ENCODE measurements at regions not wholly inside any gene's neighbourhood (a gene's known extent, or its start where the extent isn't known, plus 50 kb on each side); places are given as distances from the start of the nearest gene placed in this dataset.

DNA sequence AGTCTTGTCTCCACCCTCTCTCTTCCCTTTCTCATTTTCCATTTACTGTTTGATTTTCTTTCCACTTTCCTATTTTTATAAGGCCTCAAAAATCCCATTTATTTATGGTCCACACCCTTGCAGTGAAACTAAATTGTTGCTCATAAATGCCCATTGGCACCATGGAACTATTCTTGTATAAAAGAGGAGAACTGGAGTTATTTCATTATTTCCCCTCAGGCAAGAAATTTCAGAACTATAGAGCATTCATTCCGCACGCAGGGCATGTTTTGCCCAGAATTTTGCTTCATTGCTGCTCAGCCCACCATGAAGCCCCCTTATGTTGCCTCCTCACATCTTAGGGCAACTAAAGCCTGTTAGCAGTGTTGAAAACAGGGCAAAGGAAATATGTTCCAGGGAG, 113.7 kb upstream of the MMADHC start (continued):
- TF ChIP-seq COPS2 (conservative IDR thresholded peaks at IDR 0.05) = no peak
- no peak for TF ChIP-seq TAF15 (IDR thresholded peaks at IDR 0.05; ENCODE audit: low read depth, low read length)
- TF ChIP-seq ZBTB8A (IDR thresholded peaks at IDR 0.05; ENCODE audit: partially characterized antibody) = no peak
- TF ChIP-seq POLR2G (IDR thresholded peaks at IDR 0.05; ENCODE audit: low read depth, low read length) = no peak
- no peak for TF ChIP-seq ZBTB12 (CRISPR knock-in tag; IDR thresholded peaks at IDR 0.05)
- no peak for TF ChIP-seq PHB (CRISPR knock-in tag; IDR thresholded peaks at IDR 0.05)
- TF ChIP-seq SMARCE1 (IDR thresholded peaks at IDR 0.05) = no peak
- no peak for TF ChIP-seq BRF1 (IDR thresholded peaks at IDR 0.05; ENCODE audit: borderline replicate concordance, extremely low read depth, insufficient read length)

- BruUV-seq (replicated peaks) = no TSS peak
- H3K4me1 ChIP-seq (replicated peaks in 1 of 2; ENCODE audit: control insufficient read depth in 2 of 2, insufficient read depth in 2 of 2, low read length in 2 of 2) = no peaks in the 10 kb centered on the region
- no peaks in the 10 kb centered on the region for H3K36me3 ChIP-seq (ENCODE audit: control insufficient read depth, insufficient read depth, low read length)
- H3K9me3 ChIP-seq (replicated peaks; ENCODE audit: control insufficient read depth, insufficient read depth, low read depth, low read length) = no peaks in the 10 kb centered on the region
- no peak overlapping the region for H3K4me2 ChIP-seq (ENCODE audit: insufficient read depth, low read length)
- ChIA-PET CTCF (ENCODE audit: low intra/inter-chr PET ratio) (no interaction called here), POLR2A (no interaction called here)
- DNase-seq (ENCODE audit: extremely low read depth in 1 of 4, low spot score in 3 of 4) (no peak), FAIRE-seq (no peak), ATAC-seq (no peak)
- in situ Hi-C loops (cut with MboI) (no loop called here), intact Hi-C loops (cut with micrococcal nuclease) (no loop called here)
- no peaks in the 10 kb centered on the region for H3K27me3 ChIP-seq (ENCODE audit: control insufficient read depth in 2 of 2, insufficient read depth in 2 of 2, low read length in 2 of 2)
- H3K4me3 ChIP-seq = no peak overlapping the region
- 2% methylated on average over 3 of the region's 3 CpGs for WGBS (ENCODE audit: insufficient coverage, low coverage, missing lambda C conversion rate)
- H3K9me1 ChIP-seq (ENCODE audit: control insufficient read depth, insufficient read depth, low read length) = no peaks in the 10 kb centered on the region
- no peak overlapping the region for H3K27ac ChIP-seq (ENCODE audit: extremely low read depth, low read depth, low read length)
- no peaks in the 10 kb centered on the region for H3K79me2 ChIP-seq (ENCODE audit: control insufficient read depth, insufficient read depth, low read length)
- H3K9ac ChIP-seq (ENCODE audit: insufficient read depth in 1 of 2, low read depth in 2 of 2, low read length in 2 of 2) = no peak overlapping the region
- no peak overlapping the region for H2AFZ ChIP-seq (ENCODE audit: low read depth, low read length)
- H4K20me1 ChIP-seq (replicated peaks; ENCODE audit: control insufficient read depth, insufficient read depth, low read length) = no peaks in the 10 kb centered on the region
- TF ChIP-seq, protein P1, sequence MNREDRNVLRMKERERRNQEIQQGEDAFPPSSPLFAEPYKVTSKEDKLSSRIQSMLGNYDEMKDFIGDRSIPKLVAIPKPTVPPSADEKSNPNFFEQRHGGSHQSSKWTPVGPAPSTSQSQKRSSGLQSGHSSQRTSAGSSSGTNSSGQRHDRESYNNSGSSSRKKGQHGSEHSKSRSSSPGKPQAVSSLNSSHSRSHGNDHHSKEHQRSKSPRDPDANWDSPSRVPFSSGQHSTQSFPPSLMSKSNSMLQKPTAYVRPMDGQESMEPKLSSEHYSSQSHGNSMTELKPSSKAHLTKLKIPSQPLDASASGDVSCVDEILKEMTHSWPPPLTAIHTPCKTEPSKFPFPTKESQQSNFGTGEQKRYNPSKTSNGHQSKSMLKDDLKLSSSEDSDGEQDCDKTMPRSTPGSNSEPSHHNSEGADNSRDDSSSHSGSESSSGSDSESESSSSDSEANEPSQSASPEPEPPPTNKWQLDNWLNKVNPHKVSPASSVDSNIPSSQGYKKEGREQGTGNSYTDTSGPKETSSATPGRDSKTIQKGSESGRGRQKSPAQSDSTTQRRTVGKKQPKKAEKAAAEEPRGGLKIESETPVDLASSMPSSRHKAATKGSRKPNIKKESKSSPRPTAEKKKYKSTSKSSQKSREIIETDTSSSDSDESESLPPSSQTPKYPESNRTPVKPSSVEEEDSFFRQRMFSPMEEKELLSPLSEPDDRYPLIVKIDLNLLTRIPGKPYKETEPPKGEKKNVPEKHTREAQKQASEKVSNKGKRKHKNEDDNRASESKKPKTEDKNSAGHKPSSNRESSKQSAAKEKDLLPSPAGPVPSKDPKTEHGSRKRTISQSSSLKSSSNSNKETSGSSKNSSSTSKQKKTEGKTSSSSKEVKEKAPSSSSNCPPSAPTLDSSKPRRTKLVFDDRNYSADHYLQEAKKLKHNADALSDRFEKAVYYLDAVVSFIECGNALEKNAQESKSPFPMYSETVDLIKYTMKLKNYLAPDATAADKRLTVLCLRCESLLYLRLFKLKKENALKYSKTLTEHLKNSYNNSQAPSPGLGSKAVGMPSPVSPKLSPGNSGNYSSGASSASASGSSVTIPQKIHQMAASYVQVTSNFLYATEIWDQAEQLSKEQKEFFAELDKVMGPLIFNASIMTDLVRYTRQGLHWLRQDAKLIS (CRISPR knock-in tag; IDR thresholded peaks at IDR 0.05) = no peak
- TF ChIP-seq TRIM24 (IDR thresholded peaks at IDR 0.05) (no peak), JUN (IDR thresholded peaks at IDR 0.05; ENCODE audit: borderline replicate concordance, low read depth, low read length) (no peak), JUN (CRISPR knock-in tag; IDR thresholded peaks at IDR 0.05; ENCODE audit: borderline replicate concordance) (no peak), ZNF212 (CRISPR knock-in tag; IDR thresholded peaks at IDR 0.05) (no peak), HNRNPK (IDR thresholded peaks at IDR 0.05; ENCODE audit: low read depth, low read length, poor library complexity, severe bottlenecking) (no peak), SRSF1 (IDR thresholded peaks at IDR 0.05; ENCODE audit: low read depth, low read length) (no peak)
- TF ChIP-seq, protein P2, sequence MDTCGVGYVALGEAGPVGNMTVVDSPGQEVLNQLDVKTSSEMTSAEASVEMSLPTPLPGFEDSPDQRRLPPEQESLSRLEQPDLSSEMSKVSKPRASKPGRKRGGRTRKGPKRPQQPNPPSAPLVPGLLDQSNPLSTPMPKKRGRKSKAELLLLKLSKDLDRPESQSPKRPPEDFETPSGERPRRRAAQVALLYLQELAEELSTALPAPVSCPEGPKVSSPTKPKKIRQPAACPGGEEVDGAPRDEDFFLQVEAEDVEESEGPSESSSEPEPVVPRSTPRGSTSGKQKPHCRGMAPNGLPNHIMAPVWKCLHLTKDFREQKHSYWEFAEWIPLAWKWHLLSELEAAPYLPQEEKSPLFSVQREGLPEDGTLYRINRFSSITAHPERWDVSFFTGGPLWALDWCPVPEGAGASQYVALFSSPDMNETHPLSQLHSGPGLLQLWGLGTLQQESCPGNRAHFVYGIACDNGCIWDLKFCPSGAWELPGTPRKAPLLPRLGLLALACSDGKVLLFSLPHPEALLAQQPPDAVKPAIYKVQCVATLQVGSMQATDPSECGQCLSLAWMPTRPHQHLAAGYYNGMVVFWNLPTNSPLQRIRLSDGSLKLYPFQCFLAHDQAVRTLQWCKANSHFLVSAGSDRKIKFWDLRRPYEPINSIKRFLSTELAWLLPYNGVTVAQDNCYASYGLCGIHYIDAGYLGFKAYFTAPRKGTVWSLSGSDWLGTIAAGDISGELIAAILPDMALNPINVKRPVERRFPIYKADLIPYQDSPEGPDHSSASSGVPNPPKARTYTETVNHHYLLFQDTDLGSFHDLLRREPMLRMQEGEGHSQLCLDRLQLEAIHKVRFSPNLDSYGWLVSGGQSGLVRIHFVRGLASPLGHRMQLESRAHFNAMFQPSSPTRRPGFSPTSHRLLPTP (IDR thresholded peaks at IDR 0.05; ENCODE audit: borderline replicate concordance, extremely low read depth, insufficient read length) = no peak
Observed at GRCh38 chr2:149692961-149693396, 105.4 kb upstream of the MMADHC start.

Measured in K562 (cell line).